Fibroblast of lung (primary cell): ENCODE measurements at regions not wholly inside any gene's neighbourhood (a gene's known extent, or its start where the extent isn't known, plus 50 kb on each side); places are given as distances from the start of the nearest gene placed in this dataset.

Source experiments
- CTCF ChIP-seq, 2 donors: IDR thresholded peaks in 1 of 2; conservative IDR thresholded peaks in 1 of 2; 1 replicate in 1 of 2; 2 replicates in 1 of 2; pipeline ENCODE4 v1.5.1; 2011 to 2012; ENCODE audit warnings: low read length in 2 of 2, control low read depth in 1 of 2, inconsistent platforms in 1 of 2, low read depth in 1 of 2, mild to moderate bottlenecking in 1 of 2
- EZH2 ChIP-seq: IDR thresholded peaks from 2 replicates; pipeline ENCODE4 v1.5.1; 2012; ENCODE audit warnings: low read length, control low read depth, mild to moderate bottlenecking; ENCODE audit errors: missing control alignments

DNA sequence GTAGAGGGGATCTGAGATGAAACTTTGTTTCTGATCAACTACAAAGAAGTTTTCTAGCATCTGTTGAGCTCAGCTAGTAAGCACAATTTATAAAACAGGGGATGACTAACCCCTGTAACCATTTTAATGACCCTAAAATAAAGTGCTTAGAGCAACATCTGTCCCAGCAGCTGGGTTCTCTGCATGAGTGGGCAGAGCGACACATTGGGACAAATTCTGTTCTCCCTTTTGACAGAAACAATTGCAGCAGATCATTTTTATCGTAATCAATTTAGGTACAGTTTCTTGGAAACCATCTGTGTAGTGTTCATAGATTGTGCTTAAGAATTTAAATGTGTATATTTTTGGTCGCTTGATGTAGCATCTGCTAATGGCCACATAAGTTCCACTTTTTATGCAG is 678.0 kb downstream of the RNF144A start:
- TF ChIP-seq CTCF (conservative IDR thresholded peaks at IDR 0.05 in 1 of 2, IDR thresholded peaks at IDR 0.05 in 1 of 2; ENCODE audit: low read depth in 1 of 2, low read length in 2 of 2): no peak
- TF ChIP-seq EZH2: no peak
